HepG2 (cell line): ENCODE measurements at regions not wholly inside any gene's neighbourhood (a gene's known extent, or its start where the extent isn't known, plus 50 kb on each side); places are given as distances from the start of the nearest gene placed in this dataset.

Experiments used
- CEBPB ChIP-seq: IDR thresholded peaks from 2 replicates; pipeline ENCODE4 v1.6.1; 2011; ENCODE audit warnings: low read depth, low read length, improper control_type of control experiment, borderline replicate concordance
- CREM ChIP-seq, 2 experiments: sonication (generic) in 1 of 2; formaldehyde crosslinking in 1 of 2; IDR thresholded peaks; 2 replicates each; pipeline versions ENCODE4 v1.4.0 to v1.6.1; 2016 to 2020; ENCODE audit warnings: antibody characterized with exemption in 1 of 2, mild to moderate bottlenecking in 1 of 2, missing genetic modification reagents in 1 of 2
- EZH2 ChIP-seq: conservative IDR thresholded peaks from 2 replicates; pipeline ENCODE4 v1.6.1; 2012; ENCODE audit warnings: mild to moderate bottlenecking, low read depth, low read length, moderate library complexity
- SCMH1 ChIP-seq: sonication (generic); formaldehyde crosslinking; IDR thresholded peaks from 2 replicates; pipeline ENCODE4 v1.9.0; 2021; ENCODE audit warnings: missing genetic modification reagents, mild to moderate bottlenecking, borderline replicate concordance
- YY1 ChIP-seq: IDR thresholded peaks from 2 replicates; pipeline ENCODE4 v1.6.1; 2011; ENCODE audit warnings: low read length, low read depth, moderate library complexity, mild to moderate bottlenecking; ENCODE audit not compliant: insufficient read depth, insufficient replicate concordance
- ZNF138 ChIP-seq: sonication (generic); formaldehyde crosslinking; IDR thresholded peaks from 2 replicates; pipeline ENCODE4 v1.5.0; 2020; ENCODE audit warnings: mild to moderate bottlenecking, low read depth, missing genetic modification reagents
- ZNF841 ChIP-seq: sonication (generic); formaldehyde crosslinking; IDR thresholded peaks from 2 replicates; pipeline ENCODE4 v1.8.1; 2023; ENCODE audit warnings: missing genetic modification reagents, borderline replicate concordance
- TF ChIP-seq, protein P1 (sequence below): sonication (generic); formaldehyde crosslinking; IDR thresholded peaks from 2 replicates; pipeline ENCODE4 v1.5.0; 2020; ENCODE audit warnings: mild to moderate bottlenecking, missing genetic modification reagents, moderate library complexity

DNA sequence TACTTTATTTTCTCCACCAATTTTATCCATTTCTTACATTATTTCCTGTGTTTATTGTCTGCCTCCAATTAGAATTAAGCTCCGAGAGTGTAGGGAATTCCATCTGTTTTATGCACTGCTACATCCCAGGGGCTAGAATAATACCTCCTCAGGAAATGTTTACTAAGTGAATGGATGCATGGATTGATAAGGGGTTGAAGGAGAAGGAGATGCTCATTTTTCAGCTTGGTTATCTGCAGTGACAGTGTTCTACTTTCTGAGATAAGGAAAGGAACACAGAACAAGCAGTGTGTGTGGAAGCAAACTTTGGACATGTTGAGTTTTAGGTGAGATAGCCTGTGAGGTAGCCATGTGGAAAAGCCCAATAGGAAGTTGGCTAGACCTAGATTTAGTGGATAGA lies 164.6 kb upstream of the HMGA2 start:
- TF ChIP-seq SCMH1 (CRISPR knock-in tag) (no peak), ZNF138 (CRISPR knock-in tag) (no peak), EZH2 (no peak), CREM (IDR thresholded peaks at IDR 0.05) (no peak), CREM (CRISPR knock-in tag; IDR thresholded peaks at IDR 0.05) (no peak), ZNF841 (no peak), CEBPB (no peak), YY1 (no peak)
- TF ChIP-seq, protein P1, sequence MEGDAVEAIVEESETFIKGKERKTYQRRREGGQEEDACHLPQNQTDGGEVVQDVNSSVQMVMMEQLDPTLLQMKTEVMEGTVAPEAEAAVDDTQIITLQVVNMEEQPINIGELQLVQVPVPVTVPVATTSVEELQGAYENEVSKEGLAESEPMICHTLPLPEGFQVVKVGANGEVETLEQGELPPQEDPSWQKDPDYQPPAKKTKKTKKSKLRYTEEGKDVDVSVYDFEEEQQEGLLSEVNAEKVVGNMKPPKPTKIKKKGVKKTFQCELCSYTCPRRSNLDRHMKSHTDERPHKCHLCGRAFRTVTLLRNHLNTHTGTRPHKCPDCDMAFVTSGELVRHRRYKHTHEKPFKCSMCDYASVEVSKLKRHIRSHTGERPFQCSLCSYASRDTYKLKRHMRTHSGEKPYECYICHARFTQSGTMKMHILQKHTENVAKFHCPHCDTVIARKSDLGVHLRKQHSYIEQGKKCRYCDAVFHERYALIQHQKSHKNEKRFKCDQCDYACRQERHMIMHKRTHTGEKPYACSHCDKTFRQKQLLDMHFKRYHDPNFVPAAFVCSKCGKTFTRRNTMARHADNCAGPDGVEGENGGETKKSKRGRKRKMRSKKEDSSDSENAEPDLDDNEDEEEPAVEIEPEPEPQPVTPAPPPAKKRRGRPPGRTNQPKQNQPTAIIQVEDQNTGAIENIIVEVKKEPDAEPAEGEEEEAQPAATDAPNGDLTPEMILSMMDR (CRISPR knock-in tag), result no peak
